CD14-positive monocyte (primary cell): ENCODE measurements at regions not wholly inside any gene's neighbourhood (a gene's known extent, or its start where the extent isn't known, plus 50 kb on each side); places are given as distances from the start of the nearest gene placed in this dataset.

Source experiments
- DNase-seq, 3 donors: peaks; one replicate each; pipeline ENCODE4 v3.0.0-alpha.2; 2011 to 2022
- H2AFZ ChIP-seq: 2 replicates; pipeline ENCODE4 v1.6.0; 2012; ENCODE audit warnings: mild to moderate bottlenecking, low read depth, low read length, inconsistent platforms; ENCODE audit not compliant: insufficient read depth, poor library complexity, severe bottlenecking
- H3K27ac ChIP-seq, 2 donors: 1 replicate in 1 of 2; 2 replicates in 1 of 2; pipeline ENCODE4 v1.5.1; 2012 to 2013; ENCODE audit warnings: low read length in 2 of 2, control low read depth in 1 of 2, inconsistent platforms in 1 of 2, low read depth in 1 of 2, mild to moderate bottlenecking in 1 of 2
- H3K27me3 ChIP-seq, 2 donors: one replicate each; pipeline versions ENCODE4 v1.6.0 to v1.6.1; 2011 to 2013; ENCODE audit warnings: low read length in 2 of 2; ENCODE audit not compliant: control insufficient read depth in 2 of 2, insufficient read depth in 2 of 2
- H3K36me3 ChIP-seq, 2 donors: replicated peaks in 1 of 2; 1 replicate in 1 of 2; 2 replicates in 1 of 2; pipeline versions ENCODE4 v1.5.1 to v1.6.1; 2012 to 2013; ENCODE audit warnings: low read length in 2 of 2, control low read depth in 1 of 2, inconsistent platforms in 1 of 2, mild to moderate bottlenecking in 1 of 2; ENCODE audit not compliant: insufficient read depth in 2 of 2, control insufficient read depth in 1 of 2
- H3K4me1 ChIP-seq, 2 donors: 1 replicate in 1 of 2; 2 replicates in 1 of 2; pipeline versions ENCODE4 v1.5.1 to v1.6.1; 2012 to 2013; ENCODE audit warnings: low read length in 2 of 2, control low read depth in 1 of 2, inconsistent platforms in 1 of 2, mild to moderate bottlenecking in 1 of 2, moderate library complexity in 1 of 2; ENCODE audit not compliant: insufficient read depth in 2 of 2, control insufficient read depth in 1 of 2
- H3K4me2 ChIP-seq: replicated peaks from 2 replicates; pipeline ENCODE3; 2012; ENCODE audit warnings: low read length, moderate library complexity, mild to moderate bottlenecking; ENCODE audit not compliant: poor library complexity, severe bottlenecking; ENCODE audit errors: extremely low read depth
- H3K4me3 ChIP-seq, 3 experiments: fragments of 200-600 bp in 1 of 3; sonication (generic) in 1 of 3; replicated peaks in 1 of 3; 1 replicate in 2 of 3; 2 replicates in 1 of 3; pipeline ENCODE4 v1.5.1; 2011 to 2013; ENCODE audit warnings: low read length in 3 of 3, mild to moderate bottlenecking in 3 of 3, control low read depth in 2 of 3, low read depth in 2 of 3, inconsistent platforms in 1 of 3, moderate library complexity in 1 of 3
- H3K79me2 ChIP-seq: 2 replicates; pipeline ENCODE4 v1.6.0; 2012; ENCODE audit warnings: mild to moderate bottlenecking, control low read depth, inconsistent platforms, low read length, moderate library complexity; ENCODE audit not compliant: insufficient read depth
- H3K9ac ChIP-seq: 2 replicates; pipeline ENCODE4 v1.6.0; 2017; ENCODE audit warnings: low read length, mild to moderate bottlenecking; ENCODE audit not compliant: insufficient read depth, poor library complexity, severe bottlenecking
- H3K9me3 ChIP-seq, 2 donors: replicated peaks in 1 of 2; 1 replicate in 1 of 2; 2 replicates in 1 of 2; pipeline versions ENCODE4 v1.5.1 to v1.6.1; 2012 to 2013; ENCODE audit warnings: low read length in 2 of 2, control low read depth in 1 of 2; ENCODE audit not compliant: control insufficient read depth in 1 of 2, insufficient read depth in 1 of 2
- H4K20me1 ChIP-seq: 2 replicates; pipeline ENCODE4 v1.6.0; 2012; ENCODE audit warnings: mild to moderate bottlenecking, low read length, control low read depth, moderate library complexity; ENCODE audit not compliant: insufficient read depth
- H3K27ac Mint-ChIP-seq, 7 donors: one replicate each; pipeline ENCODE4 v1.8.0; 2020; ENCODE audit warnings: mild to moderate bottlenecking in 7 of 7, mixed read lengths in 7 of 7, moderate library complexity in 6 of 7, inconsistent platforms in 2 of 7
- H3K27me3 Mint-ChIP-seq, 3 donors: one replicate each; pipeline ENCODE4 v1.8.0; 2021 to 2022; ENCODE audit warnings: low read depth in 3 of 3, mild to moderate bottlenecking in 3 of 3, mixed read lengths in 3 of 3, moderate library complexity in 3 of 3, inconsistent platforms in 1 of 3
- H3K36me3 Mint-ChIP-seq, 2 donors: one replicate each; pipeline ENCODE4 v1.8.0; 2020; ENCODE audit warnings: mixed read lengths in 2 of 2, inconsistent platforms in 1 of 2, mild to moderate bottlenecking in 1 of 2
- H3K4me1 Mint-ChIP-seq: one replicate; pipeline ENCODE4 v1.8.0; 2020; ENCODE audit warnings: mild to moderate bottlenecking, mixed read lengths
- H3K4me3 Mint-ChIP-seq, 2 donors: one replicate each; pipeline ENCODE4 v1.8.0; 2020; ENCODE audit warnings: mild to moderate bottlenecking in 2 of 2, mixed read lengths in 2 of 2, moderate library complexity in 1 of 2
- H3K9me3 Mint-ChIP-seq, 7 donors: one replicate each; pipeline ENCODE4 v1.8.0; 2020 to 2022; ENCODE audit warnings: mixed read lengths in 7 of 7, mild to moderate bottlenecking in 6 of 7, moderate library complexity in 6 of 7, inconsistent platforms in 2 of 7
- WGBS: methylation state at CpG from one replicate; pipeline ENCODE4 v1.1.5; 2013; ENCODE audit warnings: missing lambda C conversion rate; ENCODE audit not compliant: insufficient coverage; 5-methylcytosine and 5-hydroxymethylcytosine counted together
- intact Hi-C, 2 donors: fragments of 100-400 bp; cut with micrococcal nuclease; formaldehyde crosslinking; loops; one replicate each; pipeline versions ENCODE4 v1.15.0 to v1.15.1; 2023
- TF ChIP-seq, protein P1 (sequence below): fragments of 200-600 bp; IDR thresholded peaks from one replicate; pipeline ENCODE4 v1.8.0; 2022; ENCODE audit warnings: antibody characterized with exemption, mild to moderate bottlenecking

DNA sequence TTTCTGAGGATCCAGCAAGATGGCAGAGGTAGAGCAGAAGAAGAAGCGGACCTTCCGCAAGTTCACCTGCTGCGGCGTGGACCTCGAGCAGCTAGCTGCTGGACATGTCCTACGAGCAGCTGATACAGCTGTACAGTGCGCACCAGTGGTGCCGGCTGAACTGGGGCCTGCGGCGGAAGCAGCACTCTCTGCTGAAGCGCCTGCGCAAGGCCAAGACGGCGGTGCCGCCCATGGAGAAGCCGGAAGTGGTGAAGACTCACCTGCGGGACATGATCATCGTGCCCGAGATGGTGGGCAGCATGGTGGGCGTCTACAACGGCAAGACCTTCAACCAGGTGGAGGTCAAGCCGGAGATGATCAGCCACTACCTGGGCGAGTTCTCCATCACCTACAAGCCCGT, 125.8 kb downstream of the LRIG2 start:
- Histone ChIP-seq H3K4me2 (no peak overlapping the region), H3K36me3 (no peaks in the 10 kb centered on the region), H2AFZ (no peak overlapping the region), H3K9ac (no peak overlapping the region), H3K9me3 (no peaks in the 10 kb centered on the region), H3K4me3 (no peak overlapping the region), H4K20me1 (no peaks in the 10 kb centered on the region), H3K4me1 (no peaks in the 10 kb centered on the region), H3K79me2 (no peaks in the 10 kb centered on the region), H3K27ac (no peak overlapping the region), H3K27me3 (no peaks in the 10 kb centered on the region)
- TF ChIP-seq, protein P1, sequence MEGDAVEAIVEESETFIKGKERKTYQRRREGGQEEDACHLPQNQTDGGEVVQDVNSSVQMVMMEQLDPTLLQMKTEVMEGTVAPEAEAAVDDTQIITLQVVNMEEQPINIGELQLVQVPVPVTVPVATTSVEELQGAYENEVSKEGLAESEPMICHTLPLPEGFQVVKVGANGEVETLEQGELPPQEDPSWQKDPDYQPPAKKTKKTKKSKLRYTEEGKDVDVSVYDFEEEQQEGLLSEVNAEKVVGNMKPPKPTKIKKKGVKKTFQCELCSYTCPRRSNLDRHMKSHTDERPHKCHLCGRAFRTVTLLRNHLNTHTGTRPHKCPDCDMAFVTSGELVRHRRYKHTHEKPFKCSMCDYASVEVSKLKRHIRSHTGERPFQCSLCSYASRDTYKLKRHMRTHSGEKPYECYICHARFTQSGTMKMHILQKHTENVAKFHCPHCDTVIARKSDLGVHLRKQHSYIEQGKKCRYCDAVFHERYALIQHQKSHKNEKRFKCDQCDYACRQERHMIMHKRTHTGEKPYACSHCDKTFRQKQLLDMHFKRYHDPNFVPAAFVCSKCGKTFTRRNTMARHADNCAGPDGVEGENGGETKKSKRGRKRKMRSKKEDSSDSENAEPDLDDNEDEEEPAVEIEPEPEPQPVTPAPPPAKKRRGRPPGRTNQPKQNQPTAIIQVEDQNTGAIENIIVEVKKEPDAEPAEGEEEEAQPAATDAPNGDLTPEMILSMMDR: no peak
- H3K27me3 Mint-ChIP-seq: peaks cover 0 to 6% (median 0%) of the 10 kb centered on the region in 3 donors
- peaks cover 6% of the 10 kb centered on the region for H3K4me1 Mint-ChIP-seq
- H3K4me3 Mint-ChIP-seq: no peak overlapping the region
- 97% methylated on average over 23 of the region's 24 CpGs for WGBS
- intact Hi-C loops: no loop called here
- DNase-seq: no peak
- no peaks in the 10 kb centered on the region for H3K36me3 Mint-ChIP-seq
- no peaks in the 10 kb centered on the region for H3K9me3 Mint-ChIP-seq
- H3K27ac Mint-ChIP-seq: no peak overlapping the region

DNA sequence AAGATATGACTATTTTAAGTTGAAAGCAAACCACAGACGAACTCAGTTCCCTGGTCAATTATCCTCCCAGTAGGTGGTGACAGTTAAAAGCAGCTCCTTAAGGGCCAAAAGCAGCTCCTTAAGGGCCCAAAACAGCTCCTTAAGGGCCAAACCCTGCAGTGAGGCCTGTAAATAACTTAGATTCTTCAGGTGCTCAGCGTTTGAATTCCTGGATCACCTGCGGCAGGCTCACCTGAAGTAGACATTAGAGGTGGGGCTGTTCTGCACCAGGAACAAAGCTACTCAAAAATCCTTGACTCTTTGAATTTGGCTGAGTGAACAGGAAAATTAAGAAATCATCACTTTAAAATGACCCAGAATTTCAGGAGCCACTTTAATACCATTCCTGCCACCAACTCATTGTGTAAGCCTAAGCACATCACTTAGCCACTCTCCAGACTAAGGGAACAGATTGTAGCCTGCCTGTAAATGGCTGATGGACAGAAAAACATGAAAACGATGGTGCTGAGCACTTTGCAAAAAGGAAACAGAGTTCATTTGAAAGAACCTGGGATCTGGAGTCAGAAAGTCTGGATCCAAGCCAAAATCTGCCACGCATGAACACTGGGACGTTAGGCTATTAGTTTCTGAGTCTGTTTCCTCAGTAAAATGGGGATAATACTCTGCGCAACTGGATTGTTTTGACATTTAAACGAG, 126.9 kb downstream of the LRIG2 start:
- Histone ChIP-seq H3K9ac (no peak overlapping the region), H3K79me2 (no peaks in the 10 kb centered on the region), H3K36me3 (no peaks in the 10 kb centered on the region), H3K4me1 (no peaks in the 10 kb centered on the region), H3K4me2 (no peak overlapping the region), H3K4me3 (no peak overlapping the region), H4K20me1 (no peaks in the 10 kb centered on the region), H3K27me3 (no peaks in the 10 kb centered on the region), H3K9me3 (no peaks in the 10 kb centered on the region), H3K27ac (no peak overlapping the region), H2AFZ (no peak overlapping the region)
- H3K27ac Mint-ChIP-seq: no peak overlapping the region
- intact Hi-C loops: no loop called here
- H3K4me1 Mint-ChIP-seq: peaks cover 2% of the 10 kb centered on the region
- no peak overlapping the region for H3K4me3 Mint-ChIP-seq
- no peaks in the 10 kb centered on the region for H3K36me3 Mint-ChIP-seq
- H3K27me3 Mint-ChIP-seq: peaks cover 0 to 6% (median 2%) of the 10 kb centered on the region in 3 donors
- no peak for DNase-seq
- no peaks in the 10 kb centered on the region for H3K9me3 Mint-ChIP-seq
- TF ChIP-seq, protein P1: no peak
- 79% methylated on average over 7 of the region's 8 CpGs for WGBS
